Activated T-helper 17 cell treated with anti-CD3 and anti-CD28 coated beads, Interleukin-2, amount 50 U/mL, for 72 hours (primary cell): ENCODE measurements at regions not wholly inside any gene's neighbourhood (a gene's known extent, or its start where the extent isn't known, plus 50 kb on each side); places are given as distances from the start of the nearest gene placed in this dataset.

Source experiments
- ATAC-seq: fragments of 150-1000 bp; cut with Tn5 transposase; replicated peaks from 2 replicates; pipeline ENCODE4 v1.10.0; 2021; ENCODE audit warnings: mild to moderate bottlenecking, moderate library complexity
- H3K27ac Mint-ChIP-seq: one replicate; pipeline ENCODE4 v1.8.0; 2022; ENCODE audit warnings: mixed read lengths
- H3K27me3 Mint-ChIP-seq: one replicate; pipeline ENCODE4 v1.8.0; 2022; ENCODE audit warnings: mixed read lengths
- H3K36me3 Mint-ChIP-seq: one replicate; pipeline ENCODE4 v1.8.0; 2022; ENCODE audit warnings: low read depth, mild to moderate bottlenecking, mixed read lengths
- H3K4me1 Mint-ChIP-seq: one replicate; pipeline ENCODE4 v1.8.0; 2022; ENCODE audit warnings: mixed read lengths
- H3K4me3 Mint-ChIP-seq: one replicate; pipeline ENCODE4 v1.8.0; 2022; ENCODE audit warnings: mild to moderate bottlenecking, mixed read lengths
- H3K9me3 Mint-ChIP-seq: one replicate; pipeline ENCODE4 v1.8.0; 2022; ENCODE audit warnings: mixed read lengths

GRCh38 chr5:2303431-2304100 lies 420.8 kb upstream of the IRX4 start:
- no peak overlapping the region for H3K27ac Mint-ChIP-seq

DNA sequence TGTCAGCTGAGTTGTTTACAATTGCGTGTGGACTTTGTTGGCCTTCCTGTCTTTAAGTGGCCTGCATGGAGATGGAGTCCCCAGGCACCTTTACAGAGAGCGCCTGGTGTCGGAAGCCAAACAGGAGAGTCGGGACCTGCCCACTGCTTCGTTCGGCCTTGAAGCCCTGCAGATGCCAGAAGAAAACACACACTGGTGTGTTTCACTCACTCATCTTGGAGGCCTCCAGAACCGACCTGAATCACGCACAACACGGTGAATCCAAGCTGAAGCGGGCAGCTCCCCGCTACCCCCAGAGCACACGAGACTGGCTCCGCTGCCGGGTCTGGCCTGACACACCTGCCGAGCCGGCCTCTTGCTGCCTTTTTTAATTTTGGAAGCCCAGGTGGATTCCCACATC lies 419.4 kb upstream of the IRX4 start:
- Mint-ChIP-seq H3K36me3 (no peaks in the 10 kb centered on the region), H3K4me1 (no peaks in the 10 kb centered on the region), H3K4me3 (no peak overlapping the region), H3K27me3 (peaks cover 7% of the 10 kb centered on the region), H3K27ac (no peak overlapping the region), H3K9me3 (no peaks in the 10 kb centered on the region)
- ATAC-seq, result no peak

More at GRCh38 chr5:2303431-2304100, 420.8 kb upstream of the IRX4 start:
- H3K36me3 Mint-ChIP-seq, result no peaks in the 10 kb centered on the region
- ATAC-seq, result no peak
- H3K4me3 Mint-ChIP-seq, result no peak overlapping the region
- no peaks in the 10 kb centered on the region for H3K4me1 Mint-ChIP-seq
- H3K27me3 Mint-ChIP-seq, result peaks cover 7% of the 10 kb centered on the region
- H3K9me3 Mint-ChIP-seq, result no peaks in the 10 kb centered on the region

DNA sequence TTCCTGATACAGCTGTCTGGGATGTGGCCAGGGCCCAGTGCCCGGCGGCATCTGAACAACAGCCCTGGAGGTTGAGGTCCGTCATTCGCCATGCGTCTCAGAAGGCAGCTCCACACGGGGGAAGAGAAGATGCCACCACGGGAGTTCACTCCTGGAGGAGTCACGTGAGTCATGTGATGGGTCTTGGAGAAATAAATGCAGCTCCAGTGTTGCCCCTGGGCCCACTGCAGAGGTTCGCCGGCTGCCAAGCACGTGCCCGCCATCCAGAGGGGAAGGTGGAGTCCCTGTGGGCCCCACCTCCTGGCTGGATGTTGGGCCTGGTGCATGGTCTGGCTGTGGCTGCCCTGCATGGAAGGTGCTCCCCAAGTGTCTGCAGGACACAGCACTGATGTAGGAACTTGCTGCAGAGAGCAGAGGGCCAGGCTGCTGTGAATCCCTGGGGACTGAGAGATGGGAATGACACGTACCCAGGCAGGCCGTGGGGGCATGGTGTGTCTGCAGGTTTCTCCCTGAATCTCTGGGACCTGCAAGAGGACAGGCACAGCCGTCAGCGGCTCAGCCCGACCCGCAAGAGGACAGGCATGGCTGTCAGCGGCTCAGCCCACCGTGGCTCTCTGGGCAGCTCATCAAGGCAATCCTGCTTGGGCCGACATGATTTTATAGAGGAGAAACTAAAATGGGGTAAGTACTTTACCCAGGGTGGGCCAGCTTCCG lies 418.3 kb upstream of the IRX4 start:
- ATAC-seq, result no peak
- no peak overlapping the region for H3K4me3 Mint-ChIP-seq
- no peaks in the 10 kb centered on the region for H3K9me3 Mint-ChIP-seq
- H3K36me3 Mint-ChIP-seq, result no peaks in the 10 kb centered on the region
- no peaks in the 10 kb centered on the region for H3K4me1 Mint-ChIP-seq
- H3K27ac Mint-ChIP-seq, result no peak overlapping the region
- peaks cover 7% of the 10 kb centered on the region for H3K27me3 Mint-ChIP-seq

- no peaks in the 10 kb centered on the region for H3K4me1 Mint-ChIP-seq
- no peak overlapping the region for H3K27ac Mint-ChIP-seq
- H3K36me3 Mint-ChIP-seq, result no peaks in the 10 kb centered on the region
- ATAC-seq, result no peak
- H3K9me3 Mint-ChIP-seq, result no peaks in the 10 kb centered on the region
- H3K4me3 Mint-ChIP-seq, result no peak overlapping the region
- H3K27me3 Mint-ChIP-seq, result peaks cover 7% of the 10 kb centered on the region
Measured at GRCh38 chr5:2300421-2300820, 417.7 kb upstream of the IRX4 start.

DNA sequence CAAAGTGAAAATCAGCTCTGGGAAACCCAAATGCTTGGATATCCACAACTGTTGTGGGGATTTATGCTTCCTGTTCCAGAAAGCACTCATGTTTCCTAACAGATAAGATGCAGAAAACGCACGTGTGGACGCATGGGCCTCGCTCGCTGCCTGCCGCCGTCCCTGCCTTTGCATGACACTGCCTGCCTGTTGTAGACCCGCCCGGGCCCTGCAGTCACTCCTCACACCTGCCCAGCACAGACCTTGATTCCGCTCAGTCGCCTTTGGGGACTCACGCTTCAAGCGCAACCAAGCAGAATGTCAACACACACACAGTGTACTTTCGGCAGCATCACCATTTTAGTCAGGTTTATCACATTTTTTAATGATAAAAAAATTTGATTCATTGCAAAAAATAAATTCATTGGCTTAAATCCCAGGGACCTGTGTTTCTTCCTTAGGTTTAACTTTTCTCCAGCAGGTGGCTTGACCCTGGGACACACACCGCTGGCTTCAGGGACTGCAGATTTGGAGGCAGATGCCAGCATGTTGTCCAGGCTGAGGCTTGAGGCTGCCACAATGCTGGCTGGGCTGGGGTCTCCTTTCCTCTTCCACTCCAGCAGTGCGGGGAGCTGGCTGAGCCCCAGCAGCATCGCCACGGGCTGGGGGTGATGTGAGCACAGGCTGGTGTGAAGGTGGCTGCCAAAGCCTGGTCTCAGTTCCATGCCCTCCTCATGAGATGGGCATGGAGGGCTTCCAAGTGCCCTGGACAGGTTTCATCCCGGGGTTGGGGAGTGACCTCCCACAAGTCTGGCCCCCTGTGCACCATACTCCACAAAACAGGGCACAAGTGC lies 416.9 kb upstream of the IRX4 start:
- no peaks in the 10 kb centered on the region for H3K9me3 Mint-ChIP-seq
- no peaks in the 10 kb centered on the region for H3K4me1 Mint-ChIP-seq
- ATAC-seq, result no peak
- H3K27me3 Mint-ChIP-seq, result peaks cover 7% of the 10 kb centered on the region
- H3K4me3 Mint-ChIP-seq, result no peak overlapping the region
- H3K27ac Mint-ChIP-seq, result no peak overlapping the region
- H3K36me3 Mint-ChIP-seq, result no peaks in the 10 kb centered on the region

DNA sequence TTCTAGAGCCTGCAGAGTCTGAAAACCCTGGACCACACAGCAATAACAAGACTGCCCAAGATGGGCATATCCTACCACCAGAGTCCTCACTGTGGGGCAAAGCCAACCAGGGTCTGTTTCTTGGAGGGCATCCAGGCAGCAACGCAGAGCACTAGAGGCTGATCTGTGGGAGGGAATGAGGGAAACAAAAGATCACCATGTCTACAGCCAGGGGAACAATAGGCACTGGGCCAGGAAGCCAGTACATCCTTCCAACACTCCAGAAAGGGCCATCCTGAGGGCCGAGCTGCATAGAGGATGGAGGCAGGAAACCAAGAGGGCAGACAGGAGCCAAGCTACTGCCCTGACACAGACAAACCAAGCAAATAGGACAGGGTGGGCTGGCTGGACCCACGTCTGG lies 416.1 kb upstream of the IRX4 start:
- Mint-ChIP-seq H3K9me3 (no peaks in the 10 kb centered on the region), H3K4me1 (no peaks in the 10 kb centered on the region), H3K27ac (no peak overlapping the region), H3K4me3 (no peak overlapping the region), H3K36me3 (no peaks in the 10 kb centered on the region), H3K27me3 (peaks cover 7% of the 10 kb centered on the region)
- no peak for ATAC-seq

DNA sequence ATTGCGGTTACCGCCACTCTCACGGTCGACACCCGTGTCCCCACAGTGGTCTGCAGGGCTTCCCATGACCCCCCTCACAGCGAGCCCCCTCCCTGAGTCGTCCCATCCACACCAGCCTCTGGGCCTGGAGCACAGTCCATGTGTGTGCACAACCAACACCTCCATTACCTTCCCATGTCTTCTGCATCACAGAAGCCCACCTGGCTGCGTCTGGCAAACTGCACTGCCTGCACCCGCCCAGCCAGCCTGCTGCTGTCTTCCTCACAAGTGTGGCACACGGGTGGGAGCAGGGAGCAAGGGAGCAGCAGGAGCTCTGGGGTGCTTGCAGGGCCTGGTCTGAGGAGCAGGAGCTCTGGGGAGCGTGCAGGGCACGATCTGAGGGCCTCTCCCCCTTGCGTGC lies 415.3 kb upstream of the IRX4 start:
- Mint-ChIP-seq H3K4me1 (no peaks in the 10 kb centered on the region), H3K36me3 (no peaks in the 10 kb centered on the region), H3K9me3 (no peaks in the 10 kb centered on the region), H3K4me3 (no peak overlapping the region), H3K27me3 (peaks cover 10% of the 10 kb centered on the region), H3K27ac (no peak overlapping the region)
- ATAC-seq, result no peak

DNA sequence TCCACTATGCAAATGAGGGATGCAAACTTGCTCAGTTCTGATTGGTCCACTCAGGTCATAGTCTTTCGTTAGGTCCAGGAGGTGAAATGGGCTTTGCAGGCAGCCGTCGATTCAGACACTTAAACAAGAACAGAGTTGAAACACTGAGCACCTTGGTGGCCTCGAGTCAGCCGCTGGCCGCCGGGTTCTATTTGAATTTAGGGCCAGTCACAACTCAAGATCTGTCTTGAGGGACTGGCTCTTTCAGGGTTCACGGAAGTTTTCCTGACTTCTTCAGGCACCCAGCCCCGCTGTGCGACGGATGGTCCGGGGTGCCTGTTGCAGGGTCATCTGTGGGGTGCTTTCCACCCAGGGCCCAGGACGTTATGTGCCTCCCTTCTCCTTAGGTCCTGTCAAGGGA lies 412.8 kb upstream of the IRX4 start:
- no peak for ATAC-seq
- Mint-ChIP-seq H3K36me3 (no peaks in the 10 kb centered on the region), H3K9me3 (no peaks in the 10 kb centered on the region), H3K27me3 (peaks cover 6% of the 10 kb centered on the region), H3K4me1 (no peaks in the 10 kb centered on the region), H3K27ac (no peak overlapping the region), H3K4me3 (no peak overlapping the region)

DNA sequence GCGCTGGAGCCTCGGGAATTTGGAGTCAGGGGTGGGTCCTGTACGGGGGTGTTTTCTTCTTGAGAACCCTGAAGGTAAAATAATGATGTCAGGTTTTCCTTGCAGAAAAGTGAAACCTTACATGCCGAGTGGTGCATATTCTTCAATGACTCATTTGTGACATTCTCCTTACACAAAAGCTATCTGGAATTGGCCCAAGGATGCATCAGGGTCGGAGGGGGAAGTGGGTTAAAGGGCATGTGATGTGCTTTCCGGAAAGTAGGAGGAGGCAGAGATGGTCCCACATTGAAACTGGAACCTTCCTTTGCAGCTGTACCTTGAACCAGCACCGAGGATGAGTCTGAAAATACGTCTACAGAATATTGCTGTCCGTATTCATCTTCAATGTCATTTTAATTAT lies 411.2 kb upstream of the IRX4 start:
- Mint-ChIP-seq H3K4me3 (no peak overlapping the region), H3K27me3 (peaks cover 6% of the 10 kb centered on the region), H3K36me3 (no peaks in the 10 kb centered on the region), H3K4me1 (no peaks in the 10 kb centered on the region), H3K9me3 (no peaks in the 10 kb centered on the region), H3K27ac (no peak overlapping the region)
- ATAC-seq, result no peak

- H3K27ac Mint-ChIP-seq, result no peak overlapping the region
- no peak overlapping the region for H3K4me3 Mint-ChIP-seq
Measured at GRCh38 chr5:2291146-2291840, 408.6 kb upstream of the IRX4 start.

GRCh38 chr5:2289380-2289779 lies 406.7 kb upstream of the IRX4 start:
- H3K36me3 Mint-ChIP-seq, result no peaks in the 10 kb centered on the region
- H3K27me3 Mint-ChIP-seq, result peaks cover 3% of the 10 kb centered on the region
- H3K9me3 Mint-ChIP-seq, result no peaks in the 10 kb centered on the region
- H3K27ac Mint-ChIP-seq, result no peak overlapping the region
- ATAC-seq, result no peak
- H3K4me1 Mint-ChIP-seq, result no peaks in the 10 kb centered on the region
- no peak overlapping the region for H3K4me3 Mint-ChIP-seq

More at GRCh38 chr5:2291146-2291840, 408.6 kb upstream of the IRX4 start:
- no peak for ATAC-seq
- Mint-ChIP-seq H3K4me1 (no peaks in the 10 kb centered on the region), H3K9me3 (no peaks in the 10 kb centered on the region), H3K36me3 (no peaks in the 10 kb centered on the region), H3K27me3 (peaks cover 3% of the 10 kb centered on the region)

GRCh38 chr5:2288968-2289367 lies 406.2 kb upstream of the IRX4 start:
- Mint-ChIP-seq H3K9me3 (no peaks in the 10 kb centered on the region), H3K27ac (no peak overlapping the region), H3K4me3 (no peak overlapping the region), H3K36me3 (no peaks in the 10 kb centered on the region), H3K4me1 (no peaks in the 10 kb centered on the region), H3K27me3 (peaks cover 3% of the 10 kb centered on the region)
- ATAC-seq, result no peak

GRCh38 chr5:2288466-2288865 lies 405.7 kb upstream of the IRX4 start:
- no peak for ATAC-seq
- no peak overlapping the region for H3K4me3 Mint-ChIP-seq
- H3K27ac Mint-ChIP-seq, result no peak overlapping the region
- H3K36me3 Mint-ChIP-seq, result no peaks in the 10 kb centered on the region
- no peaks in the 10 kb centered on the region for H3K4me1 Mint-ChIP-seq
- H3K9me3 Mint-ChIP-seq, result no peaks in the 10 kb centered on the region
- H3K27me3 Mint-ChIP-seq, result peaks cover 3% of the 10 kb centered on the region

DNA sequence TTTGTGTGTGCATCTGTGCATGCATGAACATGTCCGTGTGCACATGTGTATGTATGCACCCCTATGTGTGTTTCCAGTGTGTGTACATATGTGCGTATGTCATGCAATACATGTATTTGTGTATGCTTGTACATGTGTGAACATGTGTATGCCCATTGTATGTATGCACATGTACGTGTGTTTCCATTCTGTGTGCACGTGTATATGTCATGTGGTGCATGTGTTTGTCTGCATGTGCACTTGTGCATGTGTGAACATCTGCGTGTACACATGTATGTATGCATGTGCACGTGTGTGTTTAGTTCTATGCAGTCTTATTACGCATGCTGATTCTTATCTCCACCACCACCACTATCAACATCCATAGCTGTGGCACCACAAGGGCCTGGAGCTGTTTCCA lies 403.5 kb upstream of the IRX4 start:
- no peaks in the 10 kb centered on the region for H3K27me3 Mint-ChIP-seq
- no peak for ATAC-seq
- H3K4me1 Mint-ChIP-seq, result no peaks in the 10 kb centered on the region
- no peak overlapping the region for H3K27ac Mint-ChIP-seq
- H3K4me3 Mint-ChIP-seq, result no peak overlapping the region
- H3K36me3 Mint-ChIP-seq, result no peaks in the 10 kb centered on the region
- no peaks in the 10 kb centered on the region for H3K9me3 Mint-ChIP-seq
